Activated CD8-positive, alpha-beta memory T cell treated with anti-CD3 and anti-CD28 coated beads, Interleukin-2, amount 50 U/mL, for 4 hours (primary cell): ENCODE measurements at regions not wholly inside any gene's neighbourhood (a gene's known extent, or its start where the extent isn't known, plus 50 kb on each side); places are given as distances from the start of the nearest gene placed in this dataset.
A peak's percentile ranks its signal among the peaks of the same experiment; 100 is the strongest.

Experiments used
- DNase-seq: peaks from one replicate; pipeline ENCODE4 v3.0.0-alpha.2; 2020

- DNase-seq: peak; percentile 34
Measured at GRCh38 chr9:93827545-93828330, 127.4 kb downstream of the BARX1 start.

GRCh38 chr9:93826905-93827544, 128.1 kb downstream of the BARX1 start:
- DNase-seq: no peak

- peak; percentile 38 for DNase-seq
Measured at GRCh38 chr9:93826209-93826608, 128.9 kb downstream of the BARX1 start.

- DNase-seq: no peak
Measured at GRCh38 chr9:93825348-93826115, 129.6 kb downstream of the BARX1 start.

GRCh38 chr9:93824386-93825294, 130.5 kb downstream of the BARX1 start:
- DNase-seq: no peak

GRCh38 chr9:93823245-93824072, 131.7 kb downstream of the BARX1 start:
- no peak for DNase-seq

- DNase-seq: no peak
Measured at GRCh38 chr9:93822229-93822628, 132.9 kb downstream of the BARX1 start.

GRCh38 chr9:93821307-93821703, 133.8 kb downstream of the BARX1 start:
- no peak for DNase-seq

GRCh38 chr9:93820667-93821306, 134.4 kb downstream of the BARX1 start:
- DNase-seq: no peak

- DNase-seq: no peak
Measured at GRCh38 chr9:93819905-93820304, 135.2 kb downstream of the BARX1 start.

- DNase-seq: no peak
Measured at GRCh38 chr9:93818827-93819472, 136.2 kb downstream of the BARX1 start.

- no peak for DNase-seq
Measured at GRCh38 chr9:93818237-93818636, 136.9 kb downstream of the BARX1 start.

GRCh38 chr9:93815677-93816076, 139.5 kb downstream of the BARX1 start:
- DNase-seq: no peak

GRCh38 chr9:93815135-93815534, 140.0 kb downstream of the BARX1 start:
- DNase-seq: no peak

GRCh38 chr9:93814077-93814956, 140.8 kb downstream of the BARX1 start:
- DNase-seq: no peak

GRCh38 chr9:93813221-93814076, 141.7 kb downstream of the BARX1 start:
- DNase-seq: no peak

GRCh38 chr9:93812410-93812668, 142.8 kb downstream of the BARX1 start:
- DNase-seq: no peak

GRCh38 chr9:93810028-93810971, 144.9 kb downstream of the BARX1 start:
- DNase-seq: no peak
